HCT116 (cell line): ENCODE measurements at regions not wholly inside any gene's neighbourhood (a gene's known extent, or its start where the extent isn't known, plus 50 kb on each side); places are given as distances from the start of the nearest gene placed in this dataset.

Source experiments
- ATAC-seq: fragments of 200-7000 bp; cut with Tn5 transposase; 2 replicates; pipeline ENCODE4 v1.9.1; 2020; ENCODE audit warnings: mild to moderate bottlenecking, moderate library complexity
- BruUV-seq: library from RNA; stranded (reverse); fragments of 400-500 nt; replicated peaks from 2 replicates; lab custom pipeline; 2021; lab: Mats Ljungman, UMichigan
- CTCF ChIA-PET: fragments of 300-600 bp; sonication (Branson Sonifier 250); formaldehyde crosslinking; loops from one replicate; lab custom pipeline; 2021; ENCODE audit warnings: antibody characterized with exemption; lab: Charles Lee
- POLR2A ChIA-PET: fragments of 300-600, 350-600 bp; sonication (Branson Sonifier 250); formaldehyde crosslinking; loops from one replicate; lab custom pipeline; 2021; ENCODE audit warnings: antibody characterized with exemption; lab: Charles Lee
- RAD21 ChIA-PET, 2 experiments: fragments of 300-600 bp; sonication (Branson Sonifier 250); formaldehyde crosslinking; loops; one replicate each; lab custom pipeline; 2023; ENCODE audit warnings: low total read pairs in 2 of 2; ENCODE audit not compliant: uncharacterized antibody in 2 of 2, unreplicated experiment in 2 of 2, low non-redundant PET in 1 of 2; lab: Charles Lee
- DNase-seq: peaks from one replicate; pipeline ENCODE4 v3.0.0-alpha.2; 2010; ENCODE audit warnings: low read depth, low spot score
- H2AFZ ChIP-seq: fragments of 200-600 bp; shearing (Covaris generic), sonication (generic); 2 replicates; pipeline ENCODE4 v1.6.1; 2017; ENCODE audit warnings: low read depth, mixed run types, mixed read lengths, antibody characterized with exemption, low read length; ENCODE audit not compliant: poor library complexity, severe bottlenecking
- H3K27ac ChIP-seq: 2 replicates; pipeline ENCODE4 v1.5.1; 2012; ENCODE audit warnings: low read depth, low read length
- H3K27me3 ChIP-seq: fragments of 200-600 bp; sonication (generic); 2 replicates; pipeline ENCODE4 v1.6.1; 2016; ENCODE audit warnings: mixed run types, low read length, mixed read lengths; ENCODE audit not compliant: insufficient read depth
- H3K36me3 ChIP-seq, 2 experiments: fragments of 200-500 bp in 1 of 2; fragments of 200-600 bp in 1 of 2; sonication (Bioruptor generic) in 1 of 2; sonication (generic) in 1 of 2; 2 replicates each; pipeline versions ENCODE4 v1.5.1 to v1.6.1; 2014 to 2016; ENCODE audit warnings: low read length in 2 of 2, inconsistent platforms in 1 of 2, mixed read lengths in 1 of 2, mixed run types in 1 of 2; ENCODE audit not compliant: insufficient read depth in 2 of 2, control insufficient read depth in 1 of 2
- H3K4me1 ChIP-seq, 2 experiments: fragments of 200-600 bp in 1 of 2; sonication (generic) in 1 of 2; 2 replicates each; pipeline versions ENCODE4 v1.5.1 to v1.6.1; 2012 to 2017; ENCODE audit warnings: low read length in 2 of 2, inconsistent platforms in 1 of 2, mild to moderate bottlenecking in 1 of 2, mixed read lengths in 1 of 2, mixed run types in 1 of 2, moderate library complexity in 1 of 2; ENCODE audit not compliant: insufficient read depth in 2 of 2, control insufficient read depth in 1 of 2
- H3K4me2 ChIP-seq: fragments of 200-600 bp; sonication (generic); 2 replicates; pipeline ENCODE4 v1.6.1; 2017; ENCODE audit warnings: mixed run types, low read length, mixed read lengths
- H3K4me3 ChIP-seq, 2 experiments: fragments of 200-600 bp in 1 of 2; sonication (generic) in 1 of 2; replicated peaks in 1 of 2; 2 replicates each; pipeline ENCODE4 v1.5.1; 2011 to 2016; ENCODE audit warnings: low read length in 2 of 2, control low read depth in 1 of 2, low read depth in 1 of 2, mild to moderate bottlenecking in 1 of 2, mixed read lengths in 1 of 2, mixed run types in 1 of 2
- H3K79me2 ChIP-seq: fragments of 200-600 bp; sonication (generic); 2 replicates; pipeline ENCODE4 v1.6.1; 2017; ENCODE audit warnings: mild to moderate bottlenecking, mixed run types, low read length, moderate library complexity, mixed read lengths; ENCODE audit not compliant: insufficient read depth
- H3K9ac ChIP-seq: fragments of 200-600 bp; sonication (generic); 2 replicates; pipeline ENCODE4 v1.6.1; 2016; ENCODE audit warnings: low read length, mixed read lengths
- H3K9me2 ChIP-seq: fragments of 200-600 bp; sonication (generic), shearing (Covaris generic); 2 replicates; pipeline ENCODE4 v1.6.1; 2017; ENCODE audit warnings: mixed run types, mild to moderate bottlenecking, moderate library complexity; ENCODE audit not compliant: insufficient read depth
- H3K9me3 ChIP-seq, 2 experiments: fragments of 200-500 bp in 1 of 2; fragments of 200-600 bp in 1 of 2; sonication (Bioruptor generic) in 1 of 2; sonication (generic) in 1 of 2; 2 replicates each; pipeline ENCODE4 v1.6.1; 2014 to 2017; ENCODE audit warnings: low read length in 2 of 2, mixed read lengths in 2 of 2, inconsistent platforms in 1 of 2, low read depth in 1 of 2, mild to moderate bottlenecking in 1 of 2, mixed run types in 1 of 2, moderate library complexity in 1 of 2; ENCODE audit not compliant: control insufficient read depth in 1 of 2, insufficient read depth in 1 of 2
- H4K20me1 ChIP-seq: fragments of 200-600 bp; sonication (generic), shearing (Covaris generic); 2 replicates; pipeline ENCODE4 v1.6.1; 2017; ENCODE audit warnings: mixed run types, mild to moderate bottlenecking, moderate library complexity; ENCODE audit not compliant: insufficient read depth
- CBX3 ChIP-seq: IDR thresholded peaks from 2 replicates; pipeline ENCODE4 v1.6.1; 2012; ENCODE audit warnings: low read depth
- CEBPB ChIP-seq: IDR thresholded peaks from 2 replicates; pipeline ENCODE4 v1.6.1; 2012; ENCODE audit warnings: low read depth
- EZH2 ChIP-seq: fragments of 200-600 bp; sonication (generic); IDR thresholded peaks from 2 replicates; pipeline ENCODE4 v1.6.1; 2017; ENCODE audit warnings: antibody characterized with exemption, mixed run types
- FOSL1 ChIP-seq: IDR thresholded peaks from 2 replicates; pipeline ENCODE4 v1.6.1; 2012; ENCODE audit warnings: low read depth
- JUND ChIP-seq: IDR thresholded peaks from 2 replicates; pipeline ENCODE4 v1.6.1; 2012
- POLR2A ChIP-seq: IDR thresholded peaks from 2 replicates; pipeline ENCODE4 v1.7.0; 2011; ENCODE audit warnings: borderline replicate concordance; ENCODE audit not compliant: insufficient read depth, insufficient read length; ENCODE audit errors: extremely low read depth
- POLR2AphosphoS5 ChIP-seq: IDR thresholded peaks from 2 replicates; pipeline ENCODE4 v1.6.1; 2011; ENCODE audit warnings: mild to moderate bottlenecking, low read depth, low read length, moderate library complexity
- SIN3A ChIP-seq: IDR thresholded peaks from 2 replicates; pipeline ENCODE4 v1.6.1; 2012; ENCODE audit warnings: low read depth
- SP1 ChIP-seq: IDR thresholded peaks from 2 replicates; pipeline ENCODE4 v1.6.1; 2012; ENCODE audit warnings: low read depth
- SRF ChIP-seq: IDR thresholded peaks from 2 replicates; pipeline ENCODE4 v1.6.1; 2012; ENCODE audit warnings: low read depth
- TCF7L2 ChIP-seq: IDR thresholded peaks from 2 replicates; pipeline ENCODE4 v1.7.0; 2011; ENCODE audit warnings: borderline replicate concordance, inconsistent platforms; ENCODE audit not compliant: insufficient read depth, insufficient read length; ENCODE audit errors: extremely low read depth
- YY1 ChIP-seq: IDR thresholded peaks from 2 replicates; pipeline ENCODE4 v1.6.1; 2011; ENCODE audit warnings: low read length, low read depth, moderate library complexity, mild to moderate bottlenecking; ENCODE audit not compliant: insufficient replicate concordance; ENCODE audit errors: extremely low read depth
- ZFX ChIP-seq: fragments of 450-650 bp; IDR thresholded peaks from 2 replicates; pipeline ENCODE4 v1.6.1; 2017
- ZNF274 ChIP-seq: fragments of 200-500 bp; sonication (Bioruptor generic); IDR thresholded peaks from 2 replicates; pipeline ENCODE4 v1.6.1; 2014; ENCODE audit warnings: mild to moderate bottlenecking, low read depth, low read length, inconsistent platforms
- intact Hi-C: fragments of 100-400 bp; cut with micrococcal nuclease; formaldehyde crosslinking; loops from 2 replicates; pipeline ENCODE4 v1.10.0; 2022
- TF ChIP-seq, protein P1 (sequence below): IDR thresholded peaks from 2 replicates; pipeline ENCODE4 v1.6.1; 2012
- TF ChIP-seq, protein P2 (sequence below), 3 experiments: fragments of 200-600 bp in 1 of 3; sonication (generic) in 1 of 3; IDR thresholded peaks in 2 of 3; conservative IDR thresholded peaks in 1 of 3; 2 replicates each; pipeline ENCODE4 v1.5.1; 2012 to 2017; ENCODE audit warnings: low read depth in 2 of 3, low read length in 2 of 3, antibody characterized with exemption in 1 of 3, borderline replicate concordance in 1 of 3, control low read depth in 1 of 3, mild to moderate bottlenecking in 1 of 3, mixed read lengths in 1 of 3, mixed run types in 1 of 3, moderate library complexity in 1 of 3; ENCODE audit not compliant: insufficient read depth in 1 of 3
- TF ChIP-seq, protein P3 (sequence below): IDR thresholded peaks from 2 replicates; pipeline ENCODE4 v1.6.1; 2011; ENCODE audit warnings: mild to moderate bottlenecking, low read length, moderate library complexity; ENCODE audit not compliant: insufficient replicate concordance; ENCODE audit errors: extremely low read depth
- TF ChIP-seq, protein P4 (sequence below): IDR thresholded peaks from 2 replicates; pipeline ENCODE4 v1.6.1; 2012; ENCODE audit warnings: low read depth

DNA sequence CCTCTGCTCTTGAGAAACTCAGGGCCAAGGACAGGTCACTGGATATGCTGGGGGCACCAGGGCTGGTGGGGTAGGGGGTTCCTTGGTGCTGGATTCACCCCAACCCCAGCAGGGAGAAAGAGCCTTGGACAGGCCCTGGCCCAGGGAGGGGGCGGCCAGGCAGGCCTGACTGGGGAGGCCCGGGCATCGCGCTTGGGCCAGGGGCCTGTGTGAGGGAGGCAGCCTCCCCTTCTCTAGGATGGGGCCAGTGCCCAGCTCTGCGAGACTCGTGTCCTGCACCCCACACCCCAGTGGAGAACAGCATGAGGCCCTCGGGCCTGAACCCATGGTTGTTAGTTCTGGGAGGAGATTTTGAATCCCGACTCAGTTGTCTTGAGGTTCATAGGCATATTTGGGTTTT lies 217.1 kb downstream of the ZNF248 start:
- H3K4me1 ChIP-seq: no peaks in the 10 kb centered on the region
- no peaks in the 10 kb centered on the region for H3K36me3 ChIP-seq
- H3K9ac ChIP-seq: no peak overlapping the region
- peaks cover 2 to 3% of the 10 kb centered on the region in 2 experiments; a peak in 2 of 4 replicates for H3K9me3 ChIP-seq
- CTCF ChIA-PET: no interaction called here
- intact Hi-C loops: no loop called here
- no peak for ATAC-seq
- H3K79me2 ChIP-seq: no peaks in the 10 kb centered on the region
- H3K27ac ChIP-seq: no peak overlapping the region
- no peak overlapping the region for H3K4me2 ChIP-seq
- no peak for DNase-seq
- no peaks in the 10 kb centered on the region for H3K27me3 ChIP-seq
- TF ChIP-seq SIN3A (no peak), YY1 (no peak), CEBPB (no peak), SRF (no peak), SP1 (no peak), ZFX (no peak), JUND (no peak), EZH2 (no peak), POLR2A (no peak), CBX3 (no peak), ZNF274 (no peak), FOSL1 (no peak), POLR2AphosphoS5 (no peak), TCF7L2 (no peak)
- TF ChIP-seq, protein P1, sequence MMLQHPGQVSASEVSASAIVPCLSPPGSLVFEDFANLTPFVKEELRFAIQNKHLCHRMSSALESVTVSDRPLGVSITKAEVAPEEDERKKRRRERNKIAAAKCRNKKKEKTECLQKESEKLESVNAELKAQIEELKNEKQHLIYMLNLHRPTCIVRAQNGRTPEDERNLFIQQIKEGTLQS: no peak
- TF ChIP-seq, protein P2, sequence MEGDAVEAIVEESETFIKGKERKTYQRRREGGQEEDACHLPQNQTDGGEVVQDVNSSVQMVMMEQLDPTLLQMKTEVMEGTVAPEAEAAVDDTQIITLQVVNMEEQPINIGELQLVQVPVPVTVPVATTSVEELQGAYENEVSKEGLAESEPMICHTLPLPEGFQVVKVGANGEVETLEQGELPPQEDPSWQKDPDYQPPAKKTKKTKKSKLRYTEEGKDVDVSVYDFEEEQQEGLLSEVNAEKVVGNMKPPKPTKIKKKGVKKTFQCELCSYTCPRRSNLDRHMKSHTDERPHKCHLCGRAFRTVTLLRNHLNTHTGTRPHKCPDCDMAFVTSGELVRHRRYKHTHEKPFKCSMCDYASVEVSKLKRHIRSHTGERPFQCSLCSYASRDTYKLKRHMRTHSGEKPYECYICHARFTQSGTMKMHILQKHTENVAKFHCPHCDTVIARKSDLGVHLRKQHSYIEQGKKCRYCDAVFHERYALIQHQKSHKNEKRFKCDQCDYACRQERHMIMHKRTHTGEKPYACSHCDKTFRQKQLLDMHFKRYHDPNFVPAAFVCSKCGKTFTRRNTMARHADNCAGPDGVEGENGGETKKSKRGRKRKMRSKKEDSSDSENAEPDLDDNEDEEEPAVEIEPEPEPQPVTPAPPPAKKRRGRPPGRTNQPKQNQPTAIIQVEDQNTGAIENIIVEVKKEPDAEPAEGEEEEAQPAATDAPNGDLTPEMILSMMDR (IDR thresholded peaks at IDR 0.05 in 2 of 3, conservative IDR thresholded peaks at IDR 0.05 in 1 of 3; ENCODE audit: borderline replicate concordance in 1 of 3, insufficient read depth in 1 of 3, low read depth in 2 of 3, low read length in 2 of 3): no peak
- TF ChIP-seq, protein P3, sequence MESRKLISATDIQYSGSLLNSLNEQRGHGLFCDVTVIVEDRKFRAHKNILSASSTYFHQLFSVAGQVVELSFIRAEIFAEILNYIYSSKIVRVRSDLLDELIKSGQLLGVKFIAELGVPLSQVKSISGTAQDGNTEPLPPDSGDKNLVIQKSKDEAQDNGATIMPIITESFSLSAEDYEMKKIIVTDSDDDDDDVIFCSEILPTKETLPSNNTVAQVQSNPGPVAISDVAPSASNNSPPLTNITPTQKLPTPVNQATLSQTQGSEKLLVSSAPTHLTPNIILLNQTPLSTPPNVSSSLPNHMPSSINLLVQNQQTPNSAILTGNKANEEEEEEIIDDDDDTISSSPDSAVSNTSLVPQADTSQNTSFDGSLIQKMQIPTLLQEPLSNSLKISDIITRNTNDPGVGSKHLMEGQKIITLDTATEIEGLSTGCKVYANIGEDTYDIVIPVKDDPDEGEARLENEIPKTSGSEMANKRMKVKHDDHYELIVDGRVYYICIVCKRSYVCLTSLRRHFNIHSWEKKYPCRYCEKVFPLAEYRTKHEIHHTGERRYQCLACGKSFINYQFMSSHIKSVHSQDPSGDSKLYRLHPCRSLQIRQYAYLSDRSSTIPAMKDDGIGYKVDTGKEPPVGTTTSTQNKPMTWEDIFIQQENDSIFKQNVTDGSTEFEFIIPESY: no peak
- TF ChIP-seq, protein P4, sequence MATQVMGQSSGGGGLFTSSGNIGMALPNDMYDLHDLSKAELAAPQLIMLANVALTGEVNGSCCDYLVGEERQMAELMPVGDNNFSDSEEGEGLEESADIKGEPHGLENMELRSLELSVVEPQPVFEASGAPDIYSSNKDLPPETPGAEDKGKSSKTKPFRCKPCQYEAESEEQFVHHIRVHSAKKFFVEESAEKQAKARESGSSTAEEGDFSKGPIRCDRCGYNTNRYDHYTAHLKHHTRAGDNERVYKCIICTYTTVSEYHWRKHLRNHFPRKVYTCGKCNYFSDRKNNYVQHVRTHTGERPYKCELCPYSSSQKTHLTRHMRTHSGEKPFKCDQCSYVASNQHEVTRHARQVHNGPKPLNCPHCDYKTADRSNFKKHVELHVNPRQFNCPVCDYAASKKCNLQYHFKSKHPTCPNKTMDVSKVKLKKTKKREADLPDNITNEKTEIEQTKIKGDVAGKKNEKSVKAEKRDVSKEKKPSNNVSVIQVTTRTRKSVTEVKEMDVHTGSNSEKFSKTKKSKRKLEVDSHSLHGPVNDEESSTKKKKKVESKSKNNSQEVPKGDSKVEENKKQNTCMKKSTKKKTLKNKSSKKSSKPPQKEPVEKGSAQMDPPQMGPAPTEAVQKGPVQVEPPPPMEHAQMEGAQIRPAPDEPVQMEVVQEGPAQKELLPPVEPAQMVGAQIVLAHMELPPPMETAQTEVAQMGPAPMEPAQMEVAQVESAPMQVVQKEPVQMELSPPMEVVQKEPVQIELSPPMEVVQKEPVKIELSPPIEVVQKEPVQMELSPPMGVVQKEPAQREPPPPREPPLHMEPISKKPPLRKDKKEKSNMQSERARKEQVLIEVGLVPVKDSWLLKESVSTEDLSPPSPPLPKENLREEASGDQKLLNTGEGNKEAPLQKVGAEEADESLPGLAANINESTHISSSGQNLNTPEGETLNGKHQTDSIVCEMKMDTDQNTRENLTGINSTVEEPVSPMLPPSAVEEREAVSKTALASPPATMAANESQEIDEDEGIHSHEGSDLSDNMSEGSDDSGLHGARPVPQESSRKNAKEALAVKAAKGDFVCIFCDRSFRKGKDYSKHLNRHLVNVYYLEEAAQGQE: no peak
- TF ChIP-seq, all 23 proteins: peak for 0
- Histone ChIP-seq H3K9me2 (no peaks in the 10 kb centered on the region), H2AFZ (no peak overlapping the region), H4K20me1 (no peaks in the 10 kb centered on the region), H3K4me3 (no peak overlapping the region)
- ChIA-PET POLR2A (no interaction called here), RAD21 (no interaction called here)
- BruUV-seq: no TSS peak
